HuH-7 (cell line): ENCODE measurements at regions not wholly inside any gene's neighbourhood (a gene's known extent, or its start where the extent isn't known, plus 50 kb on each side); places are given as distances from the start of the nearest gene placed in this dataset.

Experiments used
- DNase-seq: peaks from one replicate; pipeline ENCODE4 v3.0.0; 2011; ENCODE audit warnings: low spot score

- DNase-seq: no peak
Measured at GRCh38 chr1:13922466-13923110, 222.6 kb downstream of the PRDM2 start.

DNA sequence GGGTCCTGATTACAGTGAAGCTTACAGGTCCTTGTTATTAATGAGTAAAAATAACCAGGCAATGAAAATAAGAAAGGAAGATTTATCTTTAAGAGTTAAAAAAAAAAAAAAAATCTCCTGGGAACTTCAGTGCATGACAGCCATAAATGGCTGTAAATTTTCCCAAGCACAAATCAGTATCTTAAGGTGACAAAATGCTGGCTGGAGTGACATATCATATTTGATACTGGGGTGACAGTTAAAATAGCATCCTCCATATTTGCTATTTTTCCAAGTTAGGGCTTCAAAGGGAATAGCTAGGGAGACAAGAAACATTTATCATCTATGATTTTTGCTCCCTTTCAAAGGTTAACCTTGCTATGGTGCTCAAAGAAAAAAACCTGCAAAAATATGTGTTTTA lies 226.6 kb downstream of the PRDM2 start:
- DNase-seq: no peak

- no peak for DNase-seq
Measured at GRCh38 chr1:13927736-13928135, 227.7 kb downstream of the PRDM2 start.

DNA sequence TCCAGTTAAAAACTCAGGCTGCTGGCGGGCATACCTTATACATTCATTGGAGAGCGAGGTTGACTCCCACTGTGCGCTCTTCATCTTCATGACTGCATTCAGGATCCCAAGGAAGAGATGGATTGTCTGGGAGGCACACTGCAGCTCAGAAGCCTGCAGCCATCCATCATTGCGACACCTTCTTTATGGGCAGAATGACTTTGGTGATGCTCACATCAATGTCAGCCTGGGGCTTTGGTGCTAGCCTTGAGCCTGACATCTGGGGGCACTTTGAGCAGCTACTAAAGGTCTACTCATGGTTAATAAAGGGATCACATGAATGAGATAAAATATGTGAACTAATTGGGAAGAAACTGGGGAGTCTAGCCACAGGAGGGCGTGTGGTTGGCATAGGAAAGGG lies 229.3 kb downstream of the PRDM2 start:
- no peak for DNase-seq

DNA sequence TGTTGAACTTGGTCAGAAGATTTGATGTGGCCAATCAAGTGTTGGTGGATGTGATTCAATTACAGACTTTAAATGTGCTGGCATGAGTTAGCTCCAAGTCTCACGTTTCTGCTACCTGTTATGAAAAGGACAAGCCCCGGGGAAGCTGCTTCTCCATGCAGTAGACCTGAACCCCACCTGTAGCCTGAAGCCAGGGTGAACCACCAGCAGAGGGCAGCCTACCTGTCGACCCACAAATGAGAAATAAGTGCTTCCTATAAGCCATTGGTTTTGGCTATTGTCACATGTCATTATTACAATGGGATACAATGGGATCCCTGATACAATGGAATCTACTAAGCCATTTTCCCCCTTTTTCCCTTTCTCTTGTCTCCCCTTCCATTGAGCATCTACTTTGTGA lies 230.2 kb downstream of the PRDM2 start:
- DNase-seq: peak; percentile 26

GRCh38 chr1:13931226-13931625 lies 231.2 kb downstream of the PRDM2 start:
- no peak for DNase-seq

DNA sequence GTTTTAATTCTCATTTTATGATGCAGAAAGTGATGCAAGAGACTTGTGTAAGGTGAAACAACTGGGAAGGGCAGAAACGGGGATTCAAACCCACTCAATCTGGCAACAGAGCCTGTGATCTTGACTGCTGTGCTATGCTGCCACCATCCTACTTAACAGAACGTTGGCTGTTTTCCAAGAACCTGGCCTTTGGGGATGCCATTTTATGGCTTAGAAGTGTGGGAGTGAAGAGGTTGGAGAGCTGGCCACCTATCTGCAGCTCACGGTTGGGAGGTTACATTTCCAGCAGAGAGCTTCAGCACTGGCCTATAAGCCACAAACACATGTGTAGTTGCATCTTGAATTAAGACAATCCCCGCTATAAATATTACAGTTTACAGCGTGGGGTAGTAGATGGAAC lies 235.3 kb downstream of the PRDM2 start:
- no peak for DNase-seq

GRCh38 chr1:13941315-13941714 lies 241.3 kb downstream of the PRDM2 start:
- no peak for DNase-seq

DNA sequence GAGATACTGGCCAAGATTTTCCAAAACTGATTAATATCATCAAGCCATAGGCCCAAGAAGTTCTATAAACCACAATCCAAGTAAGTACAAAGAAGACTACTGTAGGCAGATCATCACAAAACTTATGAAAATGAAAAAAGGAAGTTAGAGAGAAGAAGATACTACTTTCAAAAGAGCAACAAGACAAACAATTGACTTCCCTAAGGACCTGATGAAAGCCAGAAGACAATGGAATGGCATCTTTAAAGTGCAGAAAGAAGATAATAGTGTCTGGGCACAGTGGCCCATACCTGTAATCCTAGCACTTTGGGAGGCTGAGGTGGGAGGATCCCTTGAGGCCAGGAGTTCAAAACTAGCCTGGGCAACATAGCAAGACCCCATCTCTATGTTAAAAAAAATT lies 243.1 kb downstream of the PRDM2 start:
- no peak for DNase-seq

DNA sequence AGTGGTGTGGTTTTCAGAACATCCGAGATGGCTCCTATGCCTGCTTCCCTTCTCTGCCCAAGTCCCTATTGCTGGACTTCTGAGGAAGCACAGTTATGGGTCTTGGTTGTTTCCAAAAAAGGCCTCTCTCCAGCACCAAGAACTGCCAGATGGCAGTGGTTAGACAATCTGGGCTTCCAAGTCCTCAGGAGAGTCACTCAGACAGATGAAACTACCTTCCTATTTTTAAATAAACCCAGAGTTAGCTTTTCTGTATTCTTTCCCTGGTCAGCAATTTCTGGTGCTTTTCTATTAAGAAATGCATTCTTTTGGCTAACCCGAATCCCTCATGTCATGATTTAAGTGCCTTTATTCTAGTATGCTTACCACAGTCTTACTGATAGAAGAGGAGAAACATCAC lies 245.9 kb downstream of the PRDM2 start:
- no peak for DNase-seq

- no peak for DNase-seq
Measured at GRCh38 chr1:13947658-13948057, 247.7 kb downstream of the PRDM2 start.

- no peak for DNase-seq
Measured at GRCh38 chr1:13948396-13948795, 248.4 kb downstream of the PRDM2 start.

GRCh38 chr1:13948888-13949391 lies 249.0 kb downstream of the PRDM2 start:
- no peak for DNase-seq

GRCh38 chr1:13949546-13949945 lies 249.6 kb downstream of the PRDM2 start:
- DNase-seq: no peak

GRCh38 chr1:13950637-13951036 lies 250.6 kb downstream of the PRDM2 start:
- peak; percentile 17 for DNase-seq

DNA sequence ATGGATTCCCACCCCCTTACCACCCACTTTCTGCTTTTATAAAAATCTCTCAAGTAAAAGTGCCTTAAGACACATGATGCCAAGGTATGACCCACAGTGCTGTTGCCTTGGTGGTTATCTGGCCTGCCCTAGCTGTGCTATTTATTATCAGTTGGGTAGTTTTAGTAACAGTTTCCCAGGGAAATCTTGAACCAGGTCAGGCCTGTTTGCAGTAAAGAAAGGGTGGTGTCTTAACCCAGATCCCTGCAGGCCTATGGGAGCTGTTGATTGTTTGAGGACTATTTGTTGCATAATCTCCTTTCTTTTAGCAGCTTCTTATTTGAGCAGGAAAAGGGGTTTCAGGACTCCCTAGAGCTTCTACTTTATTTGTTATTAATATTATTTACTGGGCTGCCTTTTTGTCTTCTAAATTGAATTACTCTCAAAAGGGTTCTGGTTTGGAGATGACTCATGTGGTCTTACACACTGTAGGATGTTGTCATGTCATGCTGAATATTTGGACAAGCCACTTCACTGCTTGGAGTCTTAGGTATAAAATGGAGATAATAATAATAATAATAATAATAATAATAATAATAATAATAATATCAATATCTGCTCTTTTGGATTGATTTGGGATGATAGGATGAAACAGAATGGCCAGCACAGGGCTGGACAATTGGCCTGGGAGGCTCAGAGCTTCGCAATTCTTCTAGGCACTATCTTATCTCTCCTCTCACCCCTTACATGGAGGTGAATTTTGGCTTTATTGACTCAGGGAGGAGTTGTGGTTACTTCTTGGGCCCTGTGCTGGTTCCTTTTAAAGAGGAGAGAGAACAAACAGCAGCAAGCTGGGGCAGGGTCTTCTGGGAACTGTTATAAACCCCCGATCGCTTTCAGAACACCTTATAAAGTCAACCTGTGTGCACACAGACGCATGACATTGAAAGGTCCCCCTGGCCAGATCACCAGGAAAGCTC lies 252.1 kb downstream of the PRDM2 start:
- no peak for DNase-seq

- DNase-seq: no peak
Measured at GRCh38 chr1:13952985-13953384, 253.0 kb downstream of the PRDM2 start.

- no peak for DNase-seq
Measured at GRCh38 chr1:13956393-13956792, 256.4 kb downstream of the PRDM2 start.

- peak; percentile 61 for DNase-seq
Measured at GRCh38 chr1:13960375-13960987, 260.5 kb downstream of the PRDM2 start.

DNA sequence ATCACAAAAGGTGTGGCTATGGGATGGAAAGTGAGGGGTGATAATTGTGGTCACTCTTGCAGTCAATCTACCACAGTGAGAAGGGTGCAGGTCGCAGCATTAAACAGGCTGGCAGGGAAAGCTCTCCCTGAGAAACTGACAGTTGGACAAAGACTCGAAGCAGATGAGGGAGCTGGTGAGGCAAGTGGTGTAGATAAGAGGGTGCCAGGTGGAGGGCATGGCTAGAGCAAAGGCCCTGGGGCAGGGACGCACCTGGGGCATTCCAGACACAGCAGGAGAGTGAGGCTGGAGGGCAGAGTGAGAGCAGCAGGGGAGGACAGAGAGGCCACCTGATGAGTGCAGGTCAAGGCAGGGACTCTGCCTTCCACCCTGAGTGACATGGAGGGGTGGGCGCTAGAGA lies 264.8 kb downstream of the PRDM2 start:
- DNase-seq: no peak

DNA sequence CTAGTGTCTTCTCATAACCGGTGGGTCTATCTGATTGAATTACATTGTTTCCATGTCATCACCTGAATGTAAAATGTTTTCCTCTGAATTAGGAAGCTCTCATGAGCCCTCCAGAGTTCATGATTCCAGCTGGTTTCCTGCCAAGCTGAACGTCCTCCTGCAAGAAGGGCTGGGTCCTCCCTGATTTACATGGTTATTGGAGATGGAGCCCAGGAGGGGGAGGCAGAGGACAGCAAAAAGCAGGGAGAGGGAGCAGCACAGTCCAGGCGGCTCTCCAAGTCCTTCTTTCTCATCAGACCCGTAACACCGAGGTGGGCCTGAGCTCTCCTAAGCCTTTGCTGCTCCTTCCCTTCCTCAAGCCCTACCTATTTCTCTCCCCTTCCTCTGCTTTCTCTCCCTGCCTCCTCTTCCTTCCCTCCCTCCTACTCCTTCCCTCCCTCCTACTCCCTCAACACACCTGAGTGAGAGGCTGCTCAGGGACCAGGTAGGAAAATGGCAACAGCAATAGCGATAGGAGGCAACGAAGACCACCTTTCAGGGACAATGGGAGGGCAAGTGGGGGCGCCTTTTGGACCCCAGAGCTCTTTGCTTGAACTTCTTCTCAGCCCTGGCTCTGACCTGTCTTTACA lies 265.9 kb downstream of the PRDM2 start:
- peak; percentile 39 for DNase-seq

DNA sequence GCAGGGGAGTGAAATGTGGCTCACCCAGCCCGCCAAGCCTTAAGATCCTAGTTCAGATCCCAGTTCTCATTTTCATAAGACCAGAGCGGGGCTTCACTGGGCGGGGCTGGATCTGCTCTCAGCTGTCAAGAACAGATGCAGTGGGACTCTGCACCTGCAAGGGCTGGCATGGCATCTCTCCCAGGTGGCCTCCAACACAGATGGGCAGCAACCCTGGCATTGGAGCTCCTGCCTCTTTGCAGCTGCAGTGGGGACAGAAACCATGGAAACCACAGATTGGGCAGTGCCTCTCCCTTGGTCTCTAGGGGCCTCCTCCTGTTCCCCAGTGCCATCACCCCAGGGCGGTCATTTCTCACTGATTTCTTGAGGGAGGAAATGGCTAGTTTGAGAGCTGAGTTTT lies 267.7 kb downstream of the PRDM2 start:
- no peak for DNase-seq
